ENCODE measurements at regions not wholly inside any gene's neighbourhood (a gene's known extent, or its start where the extent isn't known, plus 50 kb on each side); places are given as distances from the start of the nearest gene placed in this dataset.
A peak's percentile ranks its signal among the peaks of the same experiment; 100 is the strongest.

GRCh38 chr9:81224166-81225081 lies 464.9 kb downstream of the TLE1 start:
- Histone ChIP-seq H3K9ac (ENCODE audit: extremely low read depth, insufficient read length, low read length) (no peak overlapping the region), H3K4me1 (ENCODE audit: insufficient read depth, low read length) (no peaks in the 10 kb centered on the region; the same call in 1 of the 2 replicates), H2BK12ac (ENCODE audit: insufficient read length, low read depth, low read length) (no peak overlapping the region), H4K8ac (replicated peaks; ENCODE audit: insufficient read length, low read depth, low read length) (no peak overlapping the region), H3K79me2 (ENCODE audit: insufficient read depth, low read length) (no peaks in the 10 kb centered on the region), H3K4ac (ENCODE audit: low read depth, low read length) (no peak overlapping the region), H2BK5ac (ENCODE audit: insufficient read length, low read length) (no peak overlapping the region), H3T11ph (ENCODE audit: low read length) (no peak overlapping the region), H3K23ac (ENCODE audit: insufficient read length, low read depth, low read length) (no peak overlapping the region), H3K14ac (ENCODE audit: insufficient read depth, low read length) (no peak overlapping the region), H3K27me3 (ENCODE audit: insufficient read depth, low read length) (no peaks in the 10 kb centered on the region), H4K5ac (ENCODE audit: insufficient read length, low read depth, low read length) (no peak overlapping the region), H2BK15ac (ENCODE audit: low read depth, low read length) (no peak overlapping the region), H3K56ac (ENCODE audit: insufficient read length, low read depth, low read length) (no peak overlapping the region), H3K18ac (ENCODE audit: insufficient read length, low read depth, low read length) (no peak overlapping the region), H3K23me2 (ENCODE audit: insufficient read length, low read depth, low read length, poor library complexity, severe bottlenecking) (no peaks in the 10 kb centered on the region), H2BK120ac (ENCODE audit: low read depth, low read length, poor library complexity, severe bottlenecking) (no peak overlapping the region), H4K91ac (ENCODE audit: insufficient read length, low read depth, low read length) (no peak overlapping the region), H3K9me3 (ENCODE audit: control insufficient read depth, low read depth, low read length) (no peaks in the 10 kb centered on the region), H2AFZ (ENCODE audit: low read length) (no peak overlapping the region), H4K20me1 (ENCODE audit: control insufficient read depth, insufficient read depth, insufficient read length) (no peaks in the 10 kb centered on the region), H2BK20ac (ENCODE audit: low read depth, low read length, poor library complexity, severe bottlenecking) (no peak overlapping the region), H3K27ac (ENCODE audit: insufficient read length, low read depth, low read length) (no peak overlapping the region), H3K79me1 (ENCODE audit: insufficient read depth, low read depth, low read length, poor library complexity, severe bottlenecking) (no peaks in the 10 kb centered on the region), H2AK5ac (ENCODE audit: insufficient read length, low read length) (no peak overlapping the region), H3K4me2 (ENCODE audit: insufficient read depth, insufficient read length, low read length) (no peak overlapping the region)
- no peak for DNase-seq
- Mint-ChIP-seq H3K4me1 (peaks cover 4 to 9% of the 10 kb centered on the region in 2 experiments; a peak in 2 of 4 replicates), H3K9me3 (peaks cover 0 to 2% of the 10 kb centered on the region in 2 experiments; a peak in 3 of 5 replicates), H3K36me3 (ENCODE audit: insufficient read depth in 1 of 3, low read depth in 3 of 3) (no peaks in the 10 kb centered on the region), H3K4me3 (no peak overlapping the region), H3K27me3 (ENCODE audit: low read depth) (no peaks in the 10 kb centered on the region), H3K27ac (peak overlapping the region in 1 of 3 experiments; percentile 16; a peak in 1 of 7 replicates)
- WGBS (ENCODE audit: extremely low coverage, insufficient read length, low lambda C conversion rate), result no CpG with 5 or more reads among the region's 8 CpGs
- no peak for TF ChIP-seq CTCF (conservative IDR thresholded peaks at IDR 0.05)

All from H9 (cell line).